H1 (cell line): ENCODE measurements at regions not wholly inside any gene's neighbourhood (a gene's known extent, or its start where the extent isn't known, plus 50 kb on each side); places are given as distances from the start of the nearest gene placed in this dataset.

Experiments
- CTCF ChIP-seq, 3 experiments: IDR thresholded peaks; 1 replicate in 2 of 3; 2 replicates in 1 of 3; pipeline versions ENCODE4 v1.5.1 to v1.6.1; 2011; ENCODE audit warnings: low read length in 3 of 3, mild to moderate bottlenecking in 3 of 3, inconsistent platforms in 2 of 3, low read depth in 1 of 3, moderate library complexity in 1 of 3; ENCODE audit not compliant: insufficient read depth in 1 of 3; ENCODE audit errors: control extremely low read depth in 1 of 3
- EZH2 ChIP-seq: fragments of 200-600 bp; sonication (generic); IDR thresholded peaks from 2 replicates; pipeline ENCODE4 v1.7.1; 2012; ENCODE audit warnings: low read depth, mild to moderate bottlenecking, moderate library complexity, low read length, inconsistent platforms; ENCODE audit not compliant: severe bottlenecking
- GABPA ChIP-seq: IDR thresholded peaks from 2 replicates; pipeline ENCODE4 v1.6.1; 2011; ENCODE audit warnings: mild to moderate bottlenecking, low read length, moderate library complexity, borderline replicate concordance; ENCODE audit not compliant: insufficient read depth
- HDAC6 ChIP-seq: IDR thresholded peaks from one replicate; pipeline ENCODE4 v1.7.1; 2012; ENCODE audit warnings: low read depth, mild to moderate bottlenecking, inconsistent platforms, low read length, moderate library complexity
- POLR2A ChIP-seq, 2 experiments: IDR thresholded peaks; 1 replicate in 1 of 2; 2 replicates in 1 of 2; pipeline ENCODE4 v1.6.1; 2011; ENCODE audit warnings: low read depth in 2 of 2, low read length in 2 of 2, mild to moderate bottlenecking in 2 of 2; ENCODE audit errors: control extremely low read depth in 1 of 2
- POLR2AphosphoS5 ChIP-seq: IDR thresholded peaks from 2 replicates; pipeline ENCODE4 v1.6.1; 2011; ENCODE audit warnings: low read depth, low read length

DNA sequence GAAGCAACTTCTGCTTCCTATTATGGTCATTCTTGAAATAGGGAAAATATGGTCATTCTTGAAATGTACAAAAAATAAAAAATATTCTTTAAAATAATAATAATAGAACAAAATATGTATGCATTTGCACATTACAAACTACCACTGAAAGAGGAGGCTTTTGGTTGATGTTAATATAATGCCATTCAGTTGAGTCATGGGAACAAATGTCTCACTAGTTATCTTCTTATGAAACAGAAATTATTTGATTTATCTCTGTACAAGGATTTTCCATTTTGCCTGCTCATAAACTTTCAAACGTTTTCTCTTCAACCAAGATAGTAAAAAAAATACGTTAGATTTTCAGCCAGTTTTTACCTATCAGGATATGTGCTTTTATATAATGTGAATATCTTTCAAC lies 1662.7 kb downstream of the OTOL1 start:
- TF ChIP-seq CTCF (IDR thresholded peaks at IDR 0.05; ENCODE audit: control extremely low read depth in 1 of 3, insufficient read depth in 1 of 3, low read depth in 1 of 3, low read length in 3 of 3) (no peak), GABPA (no peak), EZH2 (no peak), POLR2A (IDR thresholded peaks at IDR 0.05; ENCODE audit: control extremely low read depth in 1 of 2, low read depth in 2 of 2, low read length in 2 of 2) (no peak), POLR2AphosphoS5 (no peak), HDAC6 (no peak)
